HepG2 (cell line): ENCODE measurements at regions not wholly inside any gene's neighbourhood (a gene's known extent, or its start where the extent isn't known, plus 50 kb on each side); places are given as distances from the start of the nearest gene placed in this dataset.
A peak's percentile ranks its signal among the peaks of the same experiment; 100 is the strongest.

Experiments used
- FOSL2 ChIP-seq: sonication (generic); formaldehyde crosslinking; IDR thresholded peaks from 2 replicates; pipeline ENCODE4 v1.4.0; 2020; ENCODE audit warnings: missing genetic modification reagents
- FOXA3 ChIP-seq: IDR thresholded peaks from 2 replicates; pipeline ENCODE4 v1.6.1; 2016; ENCODE audit warnings: missing genetic modification reagents, missing compliant biosample characterization
- FOXC1 ChIP-seq: sonication (generic); formaldehyde crosslinking; IDR thresholded peaks from 2 replicates; pipeline ENCODE4 v1.8.0; 2022; ENCODE audit warnings: mild to moderate bottlenecking, missing genetic modification reagents, borderline replicate concordance
- HNF4A ChIP-seq: sonication (generic); formaldehyde crosslinking; IDR thresholded peaks from 2 replicates; pipeline ENCODE4 v1.4.0; 2020; ENCODE audit warnings: missing genetic modification reagents
- MIER2 ChIP-seq: IDR thresholded peaks from 2 replicates; pipeline ENCODE4 v1.6.1; 2016; ENCODE audit warnings: missing biosample characterization, missing genetic modification reagents
- NR2C2 ChIP-seq: sonication (generic); formaldehyde crosslinking; IDR thresholded peaks from 2 replicates; pipeline ENCODE4 v1.4.0; 2020; ENCODE audit warnings: missing genetic modification reagents, mild to moderate bottlenecking, moderate library complexity, borderline replicate concordance
- POLR2A ChIP-seq, 2 experiments: IDR thresholded peaks; 2 replicates each; pipeline ENCODE4 v1.6.1; 2011; ENCODE audit warnings: low read depth in 2 of 2, low read length in 2 of 2, mild to moderate bottlenecking in 1 of 2, moderate library complexity in 1 of 2; ENCODE audit not compliant: insufficient read depth in 1 of 2
- RFX5 ChIP-seq: IDR thresholded peaks from 2 replicates; pipeline ENCODE4 v1.6.1; 2011; ENCODE audit warnings: low read depth, low read length, improper control_type of control experiment
- RORA ChIP-seq: sonication (generic); formaldehyde crosslinking; IDR thresholded peaks from 2 replicates; pipeline ENCODE4 v1.5.0; 2020; ENCODE audit warnings: mild to moderate bottlenecking, missing genetic modification reagents, moderate library complexity
- TARDBP ChIP-seq: sonication (generic); formaldehyde crosslinking; IDR thresholded peaks from 2 replicates; pipeline ENCODE4 v1.8.0; 2022; ENCODE audit warnings: mild to moderate bottlenecking, missing genetic modification reagents
- ZFP62 ChIP-seq: sonication (generic); formaldehyde crosslinking; IDR thresholded peaks from 2 replicates; pipeline ENCODE4 v1.4.0; 2020; ENCODE audit warnings: missing genetic modification reagents
- ZNF7 ChIP-seq: IDR thresholded peaks from 2 replicates; pipeline ENCODE4 v1.6.1; 2016; ENCODE audit warnings: missing biosample characterization, missing genetic modification reagents
- TF ChIP-seq, protein P1 (sequence below): sonication (generic); formaldehyde crosslinking; IDR thresholded peaks from 2 replicates; pipeline ENCODE4 v1.5.0; 2020; ENCODE audit warnings: mild to moderate bottlenecking, missing genetic modification reagents, borderline replicate concordance
- TF ChIP-seq, protein P2 (sequence below): IDR thresholded peaks from 2 replicates; pipeline ENCODE4 v1.6.1; 2016; ENCODE audit warnings: missing biosample characterization, missing genetic modification reagents, low read depth

DNA sequence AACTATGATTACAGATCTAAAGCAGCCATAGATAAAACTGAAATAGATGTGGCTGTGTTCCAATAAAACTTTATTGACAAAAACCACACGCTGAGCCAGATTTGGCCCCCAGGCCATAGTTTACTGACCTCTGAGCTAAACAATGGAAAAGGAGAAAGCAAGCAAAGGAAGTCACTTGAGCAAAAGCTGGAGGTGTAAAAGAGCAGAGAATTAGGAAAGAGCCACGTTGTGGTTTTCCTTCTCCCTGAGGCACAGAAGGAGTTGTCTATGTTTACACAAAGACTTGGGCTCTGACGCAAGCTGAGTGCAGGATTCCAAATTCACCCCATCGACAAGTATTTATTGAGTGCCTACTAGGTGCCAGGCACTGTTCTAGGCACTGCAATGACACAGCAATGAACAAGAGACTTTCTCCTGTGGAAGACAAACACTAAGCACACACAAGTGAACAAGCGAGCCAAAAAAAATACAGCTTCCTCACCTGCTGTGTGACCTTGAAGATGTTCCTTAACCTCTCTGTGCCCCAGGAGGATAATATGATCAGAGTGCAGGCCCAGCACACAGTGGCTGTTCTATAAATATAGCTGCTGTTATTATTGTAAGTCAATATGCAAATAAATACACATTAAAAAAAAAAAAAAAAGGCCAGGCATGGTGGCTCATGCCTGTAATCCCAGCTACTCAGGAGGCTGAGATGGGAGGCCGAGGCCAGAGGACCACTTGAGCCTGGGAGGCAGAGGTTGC is 75.4 kb upstream of the PTPN1 start (continued):
- peak; percentile 41; the same call in 1 of the 2 replicates for TF ChIP-seq FOSL2
- TF ChIP-seq HNF4A: peak; percentile 74
- TF ChIP-seq FOXA3 (CRISPR knock-in tag): peak; percentile 69
- no peak for TF ChIP-seq ZFP62 (CRISPR knock-in tag)
- TF ChIP-seq POLR2A (IDR thresholded peaks at IDR 0.05; ENCODE audit: insufficient read depth in 1 of 2, low read depth in 2 of 2, low read length in 2 of 2): no peak
- TF ChIP-seq, protein P1, sequence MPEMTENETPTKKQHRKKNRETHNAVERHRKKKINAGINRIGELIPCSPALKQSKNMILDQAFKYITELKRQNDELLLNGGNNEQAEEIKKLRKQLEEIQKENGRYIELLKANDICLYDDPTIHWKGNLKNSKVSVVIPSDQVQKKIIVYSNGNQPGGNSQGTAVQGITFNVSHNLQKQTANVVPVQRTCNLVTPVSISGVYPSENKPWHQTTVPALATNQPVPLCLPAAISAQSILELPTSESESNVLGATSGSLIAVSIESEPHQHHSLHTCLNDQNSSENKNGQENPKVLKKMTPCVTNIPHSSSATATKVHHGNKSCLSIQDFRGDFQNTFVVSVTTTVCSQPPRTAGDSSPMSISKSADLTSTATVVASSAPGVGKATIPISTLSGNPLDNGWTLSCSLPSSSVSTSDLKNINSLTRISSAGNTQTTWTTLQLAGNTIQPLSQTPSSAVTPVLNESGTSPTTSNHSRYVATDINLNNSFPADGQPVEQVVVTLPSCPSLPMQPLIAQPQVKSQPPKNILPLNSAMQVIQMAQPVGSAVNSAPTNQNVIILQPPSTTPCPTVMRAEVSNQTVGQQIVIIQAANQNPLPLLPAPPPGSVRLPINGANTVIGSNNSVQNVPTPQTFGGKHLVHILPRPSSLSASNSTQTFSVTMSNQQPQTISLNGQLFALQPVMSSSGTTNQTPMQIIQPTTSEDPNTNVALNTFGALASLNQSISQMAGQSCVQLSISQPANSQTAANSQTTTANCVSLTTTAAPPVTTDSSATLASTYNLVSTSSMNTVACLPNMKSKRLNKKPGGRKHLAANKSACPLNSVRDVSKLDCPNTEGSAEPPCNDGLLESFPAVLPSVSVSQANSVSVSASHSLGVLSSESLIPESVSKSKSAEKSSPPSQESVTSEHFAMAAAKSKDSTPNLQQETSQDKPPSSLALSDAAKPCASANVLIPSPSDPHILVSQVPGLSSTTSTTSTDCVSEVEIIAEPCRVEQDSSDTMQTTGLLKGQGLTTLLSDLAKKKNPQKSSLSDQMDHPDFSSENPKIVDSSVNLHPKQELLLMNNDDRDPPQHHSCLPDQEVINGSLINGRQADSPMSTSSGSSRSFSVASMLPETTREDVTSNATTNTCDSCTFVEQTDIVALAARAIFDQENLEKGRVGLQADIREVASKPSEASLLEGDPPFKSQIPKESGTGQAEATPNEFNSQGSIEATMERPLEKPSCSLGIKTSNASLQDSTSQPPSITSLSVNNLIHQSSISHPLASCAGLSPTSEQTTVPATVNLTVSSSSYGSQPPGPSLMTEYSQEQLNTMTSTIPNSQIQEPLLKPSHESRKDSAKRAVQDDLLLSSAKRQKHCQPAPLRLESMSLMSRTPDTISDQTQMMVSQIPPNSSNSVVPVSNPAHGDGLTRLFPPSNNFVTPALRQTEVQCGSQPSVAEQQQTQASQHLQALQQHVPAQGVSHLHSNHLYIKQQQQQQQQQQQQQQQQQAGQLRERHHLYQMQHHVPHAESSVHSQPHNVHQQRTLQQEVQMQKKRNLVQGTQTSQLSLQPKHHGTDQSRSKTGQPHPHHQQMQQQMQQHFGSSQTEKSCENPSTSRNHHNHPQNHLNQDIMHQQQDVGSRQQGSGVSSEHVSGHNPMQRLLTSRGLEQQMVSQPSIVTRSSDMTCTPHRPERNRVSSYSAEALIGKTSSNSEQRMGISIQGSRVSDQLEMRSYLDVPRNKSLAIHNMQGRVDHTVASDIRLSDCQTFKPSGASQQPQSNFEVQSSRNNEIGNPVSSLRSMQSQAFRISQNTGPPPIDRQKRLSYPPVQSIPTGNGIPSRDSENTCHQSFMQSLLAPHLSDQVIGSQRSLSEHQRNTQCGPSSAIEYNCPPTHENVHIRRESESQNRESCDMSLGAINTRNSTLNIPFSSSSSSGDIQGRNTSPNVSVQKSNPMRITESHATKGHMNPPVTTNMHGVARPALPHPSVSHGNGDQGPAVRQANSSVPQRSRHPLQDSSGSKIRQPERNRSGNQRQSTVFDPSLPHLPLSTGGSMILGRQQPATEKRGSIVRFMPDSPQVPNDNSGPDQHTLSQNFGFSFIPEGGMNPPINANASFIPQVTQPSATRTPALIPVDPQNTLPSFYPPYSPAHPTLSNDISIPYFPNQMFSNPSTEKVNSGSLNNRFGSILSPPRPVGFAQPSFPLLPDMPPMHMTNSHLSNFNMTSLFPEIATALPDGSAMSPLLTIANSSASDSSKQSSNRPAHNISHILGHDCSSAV (CRISPR knock-in tag): no peak
- no peak for TF ChIP-seq ZNF7 (CRISPR knock-in tag)
- 0 out of 2 replicates have a peak, but pooled peaks have one; percentile 32 for TF ChIP-seq FOXC1 (CRISPR knock-in tag)
- TF ChIP-seq, protein P2, sequence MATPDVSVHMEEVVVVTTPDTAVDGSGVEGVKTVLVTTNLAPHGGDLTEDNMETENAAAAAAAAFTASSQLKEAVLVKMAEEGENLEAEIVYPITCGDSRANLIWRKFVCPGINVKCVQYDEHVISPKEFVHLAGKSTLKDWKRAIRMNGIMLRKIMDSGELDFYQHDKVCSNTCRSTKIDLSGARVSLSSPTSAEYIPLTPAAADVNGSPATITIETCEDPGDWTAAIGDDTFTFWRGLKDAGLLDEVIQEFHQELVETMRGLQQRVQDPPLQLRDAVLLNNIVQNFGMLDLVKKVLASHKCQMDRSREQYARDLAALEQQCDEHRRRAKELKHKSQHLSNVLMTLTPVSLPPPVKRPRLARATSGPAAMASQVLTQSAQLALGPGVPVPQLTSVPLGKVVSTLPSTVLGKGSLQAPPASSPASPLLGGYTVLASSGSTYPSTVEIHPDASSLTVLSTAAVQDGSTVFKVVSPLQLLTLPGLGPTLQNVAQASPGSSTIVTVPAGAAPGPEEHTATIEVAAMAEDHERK (CRISPR knock-in tag): no peak
- TF ChIP-seq RFX5: no peak
- peak; percentile 67; the same call in 1 of the 2 replicates for TF ChIP-seq TARDBP (CRISPR knock-in tag)
- TF ChIP-seq RORA (CRISPR knock-in tag): no peak
- peak; percentile 31; the same call in 1 of the 2 replicates for TF ChIP-seq NR2C2 (CRISPR knock-in tag)
- TF ChIP-seq MIER2: 0 out of 2 replicates have a peak, but pooled peaks have one; percentile 15
